HUDEP-2 (cell line): ENCODE measurements at regions not wholly inside any gene's neighbourhood (a gene's known extent, or its start where the extent isn't known, plus 50 kb on each side); places are given as distances from the start of the nearest gene placed in this dataset.
"Not testable (repeated sequence)": the region's sequence is repeated elsewhere in the genome, so short reads cannot be mapped to it uniquely, and the experiment has no call there.

Source experiments
- DNase-seq, 76 experiments: peaks; one replicate each; lab custom pipeline; 2025; ENCODE audit not compliant: unreplicated experiment in 76 of 76; lab: John Stamatoyannopoulos, UW

DNA sequence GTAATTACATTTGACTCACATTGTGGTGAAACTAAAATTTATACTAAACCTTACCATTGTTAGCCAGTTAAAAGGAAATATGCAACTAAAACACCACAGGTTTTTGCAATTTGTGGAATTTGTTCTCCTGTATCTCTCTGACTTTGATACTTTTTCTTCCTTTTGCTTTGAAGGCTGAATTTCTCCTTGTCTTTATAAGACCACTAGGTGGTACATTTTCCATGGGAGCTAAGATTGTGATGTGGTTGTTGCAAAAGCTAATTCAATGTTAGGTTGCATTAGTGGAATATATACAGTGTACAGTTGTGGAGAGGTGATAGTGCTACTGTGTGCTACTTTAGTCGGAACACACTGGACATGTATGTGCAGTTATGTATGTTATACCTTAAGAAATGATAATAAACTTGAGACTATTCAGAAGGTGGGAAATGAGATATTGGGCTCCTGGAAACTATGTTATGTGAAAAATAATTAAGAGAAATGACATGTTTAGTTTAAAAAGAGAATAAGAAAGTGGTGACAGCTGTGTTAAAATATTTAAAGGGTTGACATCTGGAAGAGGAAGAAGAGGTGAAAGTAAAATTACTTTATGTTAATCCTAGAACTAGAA is 70.3 kb downstream of the ARL9 start:
- DNase-seq: peak in 2 of 76 experiments; percentile 1 to 13

DNA sequence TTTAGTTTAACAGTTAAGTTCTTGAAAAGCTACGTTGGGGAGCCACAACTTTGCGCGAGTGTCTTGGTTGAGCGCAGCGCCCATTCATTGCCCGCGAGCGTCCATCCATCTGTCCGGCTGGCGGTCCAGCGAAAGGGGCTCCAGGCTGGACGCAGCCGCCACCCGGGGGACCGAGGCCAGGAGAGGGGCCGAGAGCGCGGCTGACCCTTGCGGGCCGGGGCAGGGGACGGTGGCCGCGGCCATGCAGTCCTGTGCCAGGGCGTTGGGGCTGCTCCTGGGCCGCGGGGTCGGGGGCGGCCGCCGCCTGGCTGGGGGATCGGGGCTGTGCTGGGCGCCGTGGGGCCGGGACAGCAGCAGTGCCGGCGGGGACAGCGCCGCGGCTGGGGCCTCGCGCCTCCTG is 86.8 kb downstream of the ARL9 start:
- DNase-seq: not testable (repeated sequence)
